ENCODE measurements at regions not wholly inside any gene's neighbourhood (a gene's known extent, or its start where the extent isn't known, plus 50 kb on each side); places are given as distances from the start of the nearest gene placed in this dataset.
A peak's percentile ranks its signal among the peaks of the same experiment; 100 is the strongest.
"Not testable (repeated sequence)": the region's sequence is repeated elsewhere in the genome, so short reads cannot be mapped to it uniquely, and the experiment has no call there.

DNA sequence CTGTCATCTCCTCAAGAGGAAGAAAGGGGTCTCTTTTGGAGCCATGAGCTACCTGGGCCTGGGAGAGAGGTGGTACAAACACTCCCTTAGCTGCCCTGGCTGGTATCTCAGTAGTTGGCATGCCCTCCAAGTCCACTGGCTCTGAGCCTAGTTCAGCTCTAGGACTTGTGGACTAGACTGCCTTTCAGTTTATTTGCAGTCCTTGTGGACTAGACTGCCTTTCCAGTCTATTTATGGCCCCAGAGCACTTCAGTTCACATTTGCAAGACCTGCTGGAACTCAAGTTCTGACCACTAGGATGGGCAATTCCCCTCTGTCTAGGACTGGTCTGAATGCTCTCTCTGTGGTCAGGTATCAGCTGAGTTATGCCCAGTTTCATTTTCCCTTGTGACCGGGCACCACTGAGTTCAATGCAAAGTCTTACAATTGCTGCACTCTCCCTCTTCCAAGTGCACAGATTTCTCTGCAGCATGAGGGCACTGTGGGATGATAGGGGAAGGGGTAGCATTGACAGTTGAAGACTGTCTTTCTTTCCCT lies 1019.0 kb downstream of the TAF11L14 start:
- TF ChIP-seq ZFP30 (CRISPR knock-in tag; IDR thresholded peaks at IDR 0.05) (no peak), ZNF70 (CRISPR knock-in tag; IDR thresholded peaks at IDR 0.05) (no peak), ZNF565 (CRISPR knock-in tag; conservative IDR thresholded peaks at IDR 0.05; ENCODE audit: low read depth) (no peak), CSDC2 (CRISPR knock-in tag; IDR thresholded peaks at IDR 0.05) (no peak), OSR1 (CRISPR knock-in tag; IDR thresholded peaks at IDR 0.05) (no peak), TOX (CRISPR knock-in tag; IDR thresholded peaks at IDR 0.05; ENCODE audit: borderline replicate concordance) (no peak), ESRRG (CRISPR knock-in tag; IDR thresholded peaks at IDR 0.05) (no peak)
- ATAC-seq = no peak

DNA sequence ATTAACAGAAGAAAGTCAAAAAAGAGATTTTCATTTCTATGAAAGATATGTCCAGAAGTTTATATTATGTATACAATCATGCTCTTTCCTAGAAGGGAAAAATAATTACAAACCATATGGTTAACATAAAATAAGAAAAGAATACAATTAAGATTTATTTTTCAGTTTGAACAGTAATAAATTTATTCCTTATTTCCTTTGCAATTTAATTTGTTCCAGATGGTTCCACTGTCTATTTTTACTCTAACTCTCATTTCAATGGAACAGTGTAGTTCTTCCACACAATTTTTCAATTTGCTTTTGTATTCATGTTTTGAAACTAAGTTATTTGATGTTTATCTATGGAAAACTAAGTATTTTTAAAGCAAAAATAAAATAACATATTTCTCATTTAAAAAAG lies 1026.3 kb downstream of the TAF11L14 start:
- TF ChIP-seq TCF4 (CRISPR knock-in tag; IDR thresholded peaks at IDR 0.05; ENCODE audit: borderline replicate concordance) (peak; percentile 71), ESRRG (CRISPR knock-in tag; IDR thresholded peaks at IDR 0.05) (no peak)
- ATAC-seq = no peak

DNA sequence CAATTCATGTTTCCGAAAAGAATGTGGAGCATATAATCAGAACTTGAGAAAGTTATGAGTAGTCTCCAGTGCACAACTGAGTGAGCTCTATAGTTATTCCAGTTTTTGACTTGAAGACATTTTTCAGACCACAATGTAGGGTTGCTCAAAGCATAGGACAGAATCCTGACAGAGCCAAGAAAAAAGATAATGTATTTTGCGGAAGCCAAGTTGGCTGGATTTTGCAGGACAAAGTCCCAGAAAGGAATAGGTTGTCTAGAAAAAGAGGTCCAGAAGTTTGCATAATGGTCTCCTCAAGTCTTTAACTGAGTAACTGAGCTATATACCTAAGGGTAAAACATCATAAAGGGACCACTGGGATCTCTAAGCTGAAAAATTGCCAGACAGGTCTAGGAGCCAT lies 1028.0 kb downstream of the TAF11L14 start:
- TF ChIP-seq, protein P1, sequence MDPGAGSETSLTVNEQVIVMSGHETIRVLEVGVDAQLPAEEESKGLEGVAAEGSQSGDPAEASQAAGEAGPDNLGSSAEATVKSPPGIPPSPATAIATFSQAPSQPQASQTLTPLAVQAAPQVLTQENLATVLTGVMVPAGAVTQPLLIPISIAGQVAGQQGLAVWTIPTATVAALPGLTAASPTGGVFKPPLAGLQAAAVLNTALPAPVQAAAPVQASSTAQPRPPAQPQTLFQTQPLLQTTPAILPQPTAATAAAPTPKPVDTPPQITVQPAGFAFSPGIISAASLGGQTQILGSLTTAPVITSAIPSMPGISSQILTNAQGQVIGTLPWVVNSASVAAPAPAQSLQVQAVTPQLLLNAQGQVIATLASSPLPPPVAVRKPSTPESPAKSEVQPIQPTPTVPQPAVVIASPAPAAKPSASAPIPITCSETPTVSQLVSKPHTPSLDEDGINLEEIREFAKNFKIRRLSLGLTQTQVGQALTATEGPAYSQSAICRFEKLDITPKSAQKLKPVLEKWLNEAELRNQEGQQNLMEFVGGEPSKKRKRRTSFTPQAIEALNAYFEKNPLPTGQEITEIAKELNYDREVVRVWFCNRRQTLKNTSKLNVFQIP (CRISPR knock-in tag; IDR thresholded peaks at IDR 0.05; ENCODE audit: borderline replicate concordance, low read depth) = no peak
- TF ChIP-seq ESRRG (CRISPR knock-in tag; IDR thresholded peaks at IDR 0.05) = no peak
- no peak for TF ChIP-seq ISL1 (CRISPR knock-in tag; IDR thresholded peaks at IDR 0.05)
- no peak for TF ChIP-seq RARB (CRISPR knock-in tag; IDR thresholded peaks at IDR 0.05)
- TF ChIP-seq, protein P2, sequence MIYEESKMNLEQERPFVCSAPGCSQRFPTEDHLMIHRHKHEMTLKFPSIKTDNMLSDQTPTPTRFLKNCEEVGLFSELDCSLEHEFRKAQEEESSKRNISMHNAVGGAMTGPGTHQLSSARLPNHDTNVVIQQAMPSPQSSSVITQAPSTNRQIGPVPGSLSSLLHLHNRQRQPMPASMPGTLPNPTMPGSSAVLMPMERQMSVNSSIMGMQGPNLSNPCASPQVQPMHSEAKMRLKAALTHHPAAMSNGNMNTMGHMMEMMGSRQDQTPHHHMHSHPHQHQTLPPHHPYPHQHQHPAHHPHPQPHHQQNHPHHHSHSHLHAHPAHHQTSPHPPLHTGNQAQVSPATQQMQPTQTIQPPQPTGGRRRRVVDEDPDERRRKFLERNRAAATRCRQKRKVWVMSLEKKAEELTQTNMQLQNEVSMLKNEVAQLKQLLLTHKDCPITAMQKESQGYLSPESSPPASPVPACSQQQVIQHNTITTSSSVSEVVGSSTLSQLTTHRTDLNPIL (CRISPR knock-in tag; IDR thresholded peaks at IDR 0.05; ENCODE audit: low read depth) = no peak
- TF ChIP-seq TCF4 (CRISPR knock-in tag; IDR thresholded peaks at IDR 0.05; ENCODE audit: borderline replicate concordance) = no peak
- TF ChIP-seq, protein P3, sequence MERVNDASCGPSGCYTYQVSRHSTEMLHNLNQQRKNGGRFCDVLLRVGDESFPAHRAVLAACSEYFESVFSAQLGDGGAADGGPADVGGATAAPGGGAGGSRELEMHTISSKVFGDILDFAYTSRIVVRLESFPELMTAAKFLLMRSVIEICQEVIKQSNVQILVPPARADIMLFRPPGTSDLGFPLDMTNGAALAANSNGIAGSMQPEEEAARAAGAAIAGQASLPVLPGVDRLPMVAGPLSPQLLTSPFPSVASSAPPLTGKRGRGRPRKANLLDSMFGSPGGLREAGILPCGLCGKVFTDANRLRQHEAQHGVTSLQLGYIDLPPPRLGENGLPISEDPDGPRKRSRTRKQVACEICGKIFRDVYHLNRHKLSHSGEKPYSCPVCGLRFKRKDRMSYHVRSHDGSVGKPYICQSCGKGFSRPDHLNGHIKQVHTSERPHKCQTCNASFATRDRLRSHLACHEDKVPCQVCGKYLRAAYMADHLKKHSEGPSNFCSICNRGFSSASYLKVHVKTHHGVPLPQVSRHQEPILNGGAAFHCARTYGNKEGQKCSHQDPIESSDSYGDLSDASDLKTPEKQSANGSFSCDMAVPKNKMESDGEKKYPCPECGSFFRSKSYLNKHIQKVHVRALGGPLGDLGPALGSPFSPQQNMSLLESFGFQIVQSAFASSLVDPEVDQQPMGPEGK (CRISPR knock-in tag; IDR thresholded peaks at IDR 0.05; ENCODE audit: borderline replicate concordance) = no peak
- TF ChIP-seq OSR1 (CRISPR knock-in tag; IDR thresholded peaks at IDR 0.05) = no peak
- TF ChIP-seq ZNF70 (CRISPR knock-in tag; IDR thresholded peaks at IDR 0.05) = no peak
- TF ChIP-seq CSDC2 (CRISPR knock-in tag; IDR thresholded peaks at IDR 0.05) = no peak
- TF ChIP-seq ZC3H10 (CRISPR knock-in tag; IDR thresholded peaks at IDR 0.05) = no peak
- no peak for TF ChIP-seq ZFP3 (CRISPR knock-in tag; IDR thresholded peaks at IDR 0.05)
- TF ChIP-seq ZNF8 (CRISPR knock-in tag; IDR thresholded peaks at IDR 0.05) = no peak
- no peak for TF ChIP-seq PPARA (CRISPR knock-in tag; IDR thresholded peaks at IDR 0.05; ENCODE audit: borderline replicate concordance)
- no peak for TF ChIP-seq ARNTL (CRISPR knock-in tag; IDR thresholded peaks at IDR 0.05; ENCODE audit: borderline replicate concordance, low read depth)
- TF ChIP-seq ZNF565 (CRISPR knock-in tag; conservative IDR thresholded peaks at IDR 0.05; ENCODE audit: low read depth) = no peak
- TF ChIP-seq SNAI2 (CRISPR knock-in tag; IDR thresholded peaks at IDR 0.05) = no peak
- no peak for ATAC-seq

DNA sequence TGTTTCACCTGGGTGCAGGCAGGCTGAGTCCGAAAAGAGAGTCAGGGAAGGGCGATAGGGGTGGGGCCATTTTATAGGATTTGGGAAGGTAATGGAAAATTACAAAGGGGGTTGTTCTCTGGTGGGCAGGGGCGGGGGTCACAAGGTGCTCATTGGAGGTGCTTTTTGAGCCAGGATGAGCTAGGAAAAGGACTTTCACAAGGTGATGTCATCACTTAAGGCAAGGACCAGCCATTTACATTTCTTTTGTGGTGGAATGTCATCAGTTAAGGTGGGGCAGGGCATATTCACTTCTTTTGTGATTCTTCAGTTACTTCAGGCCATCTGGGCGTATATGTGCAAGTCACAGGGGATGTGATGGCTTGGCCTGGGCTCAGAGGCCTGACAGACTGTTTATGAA lies 1040.0 kb downstream of the TAF11L14 start:
- not testable (repeated sequence) for ATAC-seq

DNA sequence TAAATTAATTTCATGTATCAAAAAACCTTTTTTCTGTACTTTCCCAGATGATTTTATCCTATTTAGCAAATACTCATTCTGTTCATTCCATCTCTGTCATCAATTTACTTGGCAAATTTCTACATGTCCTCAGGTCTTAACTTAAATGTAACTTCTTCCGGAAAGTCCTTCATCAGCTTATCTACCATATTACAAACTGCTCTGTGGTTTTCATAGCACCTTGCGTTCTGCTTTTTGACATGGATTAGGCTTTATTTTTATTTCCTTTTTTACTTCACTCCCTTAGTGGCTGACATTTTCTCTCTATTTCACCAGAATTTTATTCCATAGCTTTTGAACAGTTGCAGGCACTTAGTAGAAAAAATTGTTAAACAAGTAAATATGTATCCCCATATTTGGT lies 1040.8 kb downstream of the TAF11L14 start:
- TF ChIP-seq ZFP3 (CRISPR knock-in tag; IDR thresholded peaks at IDR 0.05) = no peak
- TF ChIP-seq ISL1 (CRISPR knock-in tag; IDR thresholded peaks at IDR 0.05) = no peak
- no peak for TF ChIP-seq BACH2 (CRISPR knock-in tag; IDR thresholded peaks at IDR 0.05; ENCODE audit: borderline replicate concordance)
- TF ChIP-seq PPARA (CRISPR knock-in tag; IDR thresholded peaks at IDR 0.05; ENCODE audit: borderline replicate concordance) = no peak
- no peak for TF ChIP-seq SNAI2 (CRISPR knock-in tag; IDR thresholded peaks at IDR 0.05)
- no peak for TF ChIP-seq GLIS3 (CRISPR knock-in tag; IDR thresholded peaks at IDR 0.05)
- ATAC-seq = no peak

DNA sequence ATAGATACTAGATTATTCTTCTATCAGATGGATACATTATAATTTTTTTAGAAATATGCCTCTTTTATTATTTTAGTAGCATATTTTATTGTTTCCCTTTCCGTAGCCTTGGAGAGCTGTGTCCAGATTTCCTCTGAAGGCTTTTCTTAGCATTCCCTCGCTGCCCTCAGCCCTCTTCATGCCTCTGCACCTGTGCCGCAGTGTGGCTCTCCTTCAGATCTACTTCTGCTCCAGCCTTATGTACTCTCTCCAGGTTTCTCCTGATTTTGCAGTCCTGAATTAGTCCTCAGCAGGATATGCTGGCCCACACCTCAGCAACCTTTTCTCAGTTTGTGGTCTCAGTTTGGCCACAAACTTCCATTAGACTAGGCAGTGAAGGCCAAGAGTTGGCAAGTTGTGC lies 1052.0 kb downstream of the TAF11L14 start:
- no peak for ATAC-seq
- TF ChIP-seq, protein P2 (CRISPR knock-in tag; IDR thresholded peaks at IDR 0.05; ENCODE audit: low read depth) = no peak
- no peak for TF ChIP-seq ZFP30 (CRISPR knock-in tag; IDR thresholded peaks at IDR 0.05)
- TF ChIP-seq, protein P3 (CRISPR knock-in tag; IDR thresholded peaks at IDR 0.05; ENCODE audit: borderline replicate concordance) = no peak
- TF ChIP-seq, protein P4, sequence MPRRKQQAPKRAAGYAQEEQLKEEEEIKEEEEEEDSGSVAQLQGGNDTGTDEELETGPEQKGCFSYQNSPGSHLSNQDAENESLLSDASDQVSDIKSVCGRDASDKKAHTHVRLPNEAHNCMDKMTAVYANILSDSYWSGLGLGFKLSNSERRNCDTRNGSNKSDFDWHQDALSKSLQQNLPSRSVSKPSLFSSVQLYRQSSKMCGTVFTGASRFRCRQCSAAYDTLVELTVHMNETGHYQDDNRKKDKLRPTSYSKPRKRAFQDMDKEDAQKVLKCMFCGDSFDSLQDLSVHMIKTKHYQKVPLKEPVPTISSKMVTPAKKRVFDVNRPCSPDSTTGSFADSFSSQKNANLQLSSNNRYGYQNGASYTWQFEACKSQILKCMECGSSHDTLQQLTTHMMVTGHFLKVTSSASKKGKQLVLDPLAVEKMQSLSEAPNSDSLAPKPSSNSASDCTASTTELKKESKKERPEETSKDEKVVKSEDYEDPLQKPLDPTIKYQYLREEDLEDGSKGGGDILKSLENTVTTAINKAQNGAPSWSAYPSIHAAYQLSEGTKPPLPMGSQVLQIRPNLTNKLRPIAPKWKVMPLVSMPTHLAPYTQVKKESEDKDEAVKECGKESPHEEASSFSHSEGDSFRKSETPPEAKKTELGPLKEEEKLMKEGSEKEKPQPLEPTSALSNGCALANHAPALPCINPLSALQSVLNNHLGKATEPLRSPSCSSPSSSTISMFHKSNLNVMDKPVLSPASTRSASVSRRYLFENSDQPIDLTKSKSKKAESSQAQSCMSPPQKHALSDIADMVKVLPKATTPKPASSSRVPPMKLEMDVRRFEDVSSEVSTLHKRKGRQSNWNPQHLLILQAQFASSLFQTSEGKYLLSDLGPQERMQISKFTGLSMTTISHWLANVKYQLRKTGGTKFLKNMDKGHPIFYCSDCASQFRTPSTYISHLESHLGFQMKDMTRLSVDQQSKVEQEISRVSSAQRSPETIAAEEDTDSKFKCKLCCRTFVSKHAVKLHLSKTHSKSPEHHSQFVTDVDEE (CRISPR knock-in tag; IDR thresholded peaks at IDR 0.05) = no peak
- no peak for TF ChIP-seq ZNF70 (CRISPR knock-in tag; IDR thresholded peaks at IDR 0.05)
